SK-N-MC (cell line): ENCODE measurements at regions not wholly inside any gene's neighbourhood (a gene's known extent, or its start where the extent isn't known, plus 50 kb on each side); places are given as distances from the start of the nearest gene placed in this dataset.

Experiments used
- DNase-seq: peaks from one replicate; pipeline ENCODE4 v3.0.0-alpha.2; 2011; ENCODE audit warnings: low read depth, low spot score
- H3K27ac ChIP-seq: fragments of 200-600 bp; sonication (generic); 2 replicates; pipeline ENCODE4 v1.5.1; 2016; ENCODE audit warnings: mixed run types
- H3K36me3 ChIP-seq: fragments of 200-600 bp; sonication (generic); 2 replicates; pipeline ENCODE4 v1.6.1; 2017; ENCODE audit warnings: antibody characterized with exemption, low read length, mixed read lengths; ENCODE audit not compliant: insufficient read depth
- H3K4me3 ChIP-seq: fragments of 200-600 bp; sonication (generic); 2 replicates; pipeline ENCODE4 v1.5.1; 2016
- H3K9ac ChIP-seq: fragments of 200-600 bp; sonication (generic); 2 replicates; pipeline ENCODE4 v1.8.0; 2017; ENCODE audit warnings: mixed run types, mixed read lengths; ENCODE audit not compliant: insufficient read length
- H3K9me3 ChIP-seq: fragments of 200-600 bp; sonication (generic); 2 replicates; pipeline ENCODE4 v1.6.1; 2017; ENCODE audit warnings: low read depth, mild to moderate bottlenecking, antibody characterized with exemption, low read length, moderate library complexity, mixed read lengths
- EZH2 ChIP-seq: fragments of 200-600 bp; sonication (generic); IDR thresholded peaks from one replicate; pipeline ENCODE4 v1.6.1; 2017; ENCODE audit warnings: antibody characterized with exemption
- FOXP2 ChIP-seq: optimal IDR thresholded peaks from 2 replicates; pipeline ENCODE3; 2011; ENCODE audit warnings: mild to moderate bottlenecking, moderate library complexity; ENCODE audit not compliant: insufficient read depth; ENCODE audit errors: extremely low read length, control extremely low read depth
- POLR2AphosphoS5 ChIP-seq: IDR thresholded peaks from 2 replicates; pipeline ENCODE4 v1.6.1; 2012; ENCODE audit warnings: mild to moderate bottlenecking, low read depth, low read length, borderline replicate concordance

GRCh38 chr20:17142666-17143065 is 84.2 kb upstream of the PCSK2 start:
- Histone ChIP-seq H3K4me3 (no peak overlapping the region), H3K36me3 (no peaks in the 10 kb centered on the region), H3K27ac (peak overlapping the region; percentile 96; the same call in 1 of the 2 replicates), H3K9ac (no peak overlapping the region), H3K9me3 (no peaks in the 10 kb centered on the region)
- DNase-seq = no peak
- TF ChIP-seq FOXP2 = no peak
- TF ChIP-seq POLR2AphosphoS5 = no peak
- TF ChIP-seq EZH2 = no peak

- no peaks in the 10 kb centered on the region for H3K9me3 ChIP-seq
- peak overlapping the region; percentile 37 for H3K9ac ChIP-seq
- H3K36me3 ChIP-seq = no peaks in the 10 kb centered on the region
- peak overlapping the region; percentile 61 for H3K4me3 ChIP-seq
- no peak for TF ChIP-seq FOXP2
- no peak for TF ChIP-seq EZH2
- TF ChIP-seq POLR2AphosphoS5 = no peak
- DNase-seq = no peak
- peak overlapping the region; percentile 73 for H3K27ac ChIP-seq
Measured at GRCh38 chr20:17150858-17151257, 76.0 kb upstream of the PCSK2 start.

- Histone ChIP-seq H3K36me3 (no peaks in the 10 kb centered on the region), H3K9me3 (no peaks in the 10 kb centered on the region), H3K9ac (no peak overlapping the region), H3K27ac (no peak overlapping the region), H3K4me3 (no peak overlapping the region)
- no peak for DNase-seq
- TF ChIP-seq FOXP2 (no peak), EZH2 (no peak), POLR2AphosphoS5 (no peak)
Measured at GRCh38 chr20:17155401-17155800, 71.4 kb upstream of the PCSK2 start.

- no peak overlapping the region for H3K27ac ChIP-seq
- H3K9me3 ChIP-seq = no peaks in the 10 kb centered on the region
- TF ChIP-seq POLR2AphosphoS5 (no peak), FOXP2 (no peak), EZH2 (no peak)
- no peak for DNase-seq
- H3K36me3 ChIP-seq = no peaks in the 10 kb centered on the region
- no peak overlapping the region for H3K9ac ChIP-seq
- H3K4me3 ChIP-seq = no peak overlapping the region
Measured at GRCh38 chr20:17158701-17159100, 68.1 kb upstream of the PCSK2 start.

GRCh38 chr20:17161673-17162481 is 65.0 kb upstream of the PCSK2 start:
- peak overlapping the region; percentile 94 for H3K27ac ChIP-seq
- H3K36me3 ChIP-seq = no peaks in the 10 kb centered on the region
- TF ChIP-seq FOXP2 = no peak
- 0 out of 2 replicates have a peak, but pooled peaks have one; percentile 20 for TF ChIP-seq POLR2AphosphoS5
- no peak for TF ChIP-seq EZH2
- no peak for DNase-seq
- H3K9ac ChIP-seq = peak overlapping the region; percentile 4
- H3K9me3 ChIP-seq = peaks cover 3% of the 10 kb centered on the region; the same call in 1 of the 2 replicates
- peak overlapping the region; percentile 62 for H3K4me3 ChIP-seq

GRCh38 chr20:17168026-17168612 is 58.7 kb upstream of the PCSK2 start:
- TF ChIP-seq EZH2 (no peak), FOXP2 (no peak), POLR2AphosphoS5 (no peak; the same call in 1 of the 2 replicates)
- peak overlapping the region; percentile 73 for H3K9ac ChIP-seq
- no peaks in the 10 kb centered on the region for H3K36me3 ChIP-seq
- peak overlapping the region; percentile 99 for H3K27ac ChIP-seq
- DNase-seq = peak; percentile 95
- peaks cover 3% of the 10 kb centered on the region; the same call in 1 of the 2 replicates for H3K9me3 ChIP-seq
- H3K4me3 ChIP-seq = peak overlapping the region; percentile 55

- peak; percentile 87 for DNase-seq
- TF ChIP-seq POLR2AphosphoS5 = peak; percentile 63; the same call in 1 of the 2 replicates
- TF ChIP-seq EZH2 = no peak
- peak; percentile 93 for TF ChIP-seq FOXP2
- H3K9me3 ChIP-seq = peaks cover 3% of the 10 kb centered on the region; the same call in 1 of the 2 replicates
- peak overlapping the region; percentile 40 for H3K4me3 ChIP-seq
- peak overlapping the region; percentile 99 for H3K27ac ChIP-seq
- no peaks in the 10 kb centered on the region for H3K36me3 ChIP-seq
- H3K9ac ChIP-seq = peak overlapping the region; percentile 73
Measured at GRCh38 chr20:17169585-17170136, 57.2 kb upstream of the PCSK2 start.

- Histone ChIP-seq H3K9me3 (no peaks in the 10 kb centered on the region), H3K4me3 (peak overlapping the region; percentile 46), H3K36me3 (no peaks in the 10 kb centered on the region), H3K27ac (peak overlapping the region; percentile 99), H3K9ac (peak overlapping the region; percentile 41)
- no peak for DNase-seq
- TF ChIP-seq FOXP2 (no peak), EZH2 (no peak), POLR2AphosphoS5 (no peak)
Measured at GRCh38 chr20:17171746-17172280, 55.0 kb upstream of the PCSK2 start.
